ENCODE measurements at regions not wholly inside any gene's neighbourhood (a gene's known extent, or its start where the extent isn't known, plus 50 kb on each side); places are given as distances from the start of the nearest gene placed in this dataset.

GRCh38 chr5:27516437-27516836 lies 478.1 kb upstream of the CDH9 start:
- Histone ChIP-seq H3K27me3 (ENCODE audit: insufficient read depth) (no peaks in the 10 kb centered on the region), H4K20me1 (replicated peaks; ENCODE audit: insufficient read depth) (no peaks in the 10 kb centered on the region), H3K4me3 (no peak overlapping the region), H3K79me2 (replicated peaks; ENCODE audit: insufficient read depth) (no peaks in the 10 kb centered on the region), H3K27ac (ENCODE audit: low read depth) (no peak overlapping the region), H3K9me2 (ENCODE audit: insufficient read depth) (peaks cover 10% of the 10 kb centered on the region; the same call in 1 of the 2 replicates), H3K36me3 (ENCODE audit: insufficient read depth) (no peaks in the 10 kb centered on the region), H3F3A (replicated peaks; ENCODE audit: low read depth) (no peaks in the 10 kb centered on the region), H3K4me1 (ENCODE audit: insufficient read depth) (no peaks in the 10 kb centered on the region), H2AFZ (no peak overlapping the region), H3K4me2 (no peak overlapping the region)
- Mint-ChIP-seq H3K36me3 (ENCODE audit: low read depth) (peaks cover 8% of the 10 kb centered on the region; the same call in 1 of the 3 replicates), H3K27ac (no peak overlapping the region), H3K4me3 (no peak overlapping the region), H3K4me1 (no peaks in the 10 kb centered on the region), H3K27me3 (ENCODE audit: insufficient read depth, low read depth, poor library complexity) (no peaks in the 10 kb centered on the region), H3K9me3 (peaks cover 12% of the 10 kb centered on the region)
- TF ChIP-seq CREB1 (CRISPR knock-in tag; IDR thresholded peaks at IDR 0.05; ENCODE audit: low read depth) (no peak), JUNB (IDR thresholded peaks at IDR 0.05; ENCODE audit: unreplicated experiment) (no peak), STAT1 (IDR thresholded peaks at IDR 0.05; ENCODE audit: unreplicated experiment) (no peak)
- ATAC-seq (no peak), DNase-seq (ENCODE audit: low spot score) (no peak)

GRCh38 chr5:27511061-27511460 lies 472.7 kb upstream of the CDH9 start:
- Mint-ChIP-seq H3K4me1 (no peaks in the 10 kb centered on the region), H3K27me3 (ENCODE audit: insufficient read depth, low read depth, poor library complexity) (no peaks in the 10 kb centered on the region), H3K27ac (no peak overlapping the region), H3K36me3 (ENCODE audit: low read depth) (no peaks in the 10 kb centered on the region), H3K4me3 (no peak overlapping the region), H3K9me3 (no peaks in the 10 kb centered on the region; the same call in 1 of the 3 replicates)
- DNase-seq (ENCODE audit: low spot score): no peak
- no peak overlapping the region for H3K27ac ChIP-seq (ENCODE audit: low read depth)
- H3F3A ChIP-seq (replicated peaks; ENCODE audit: low read depth): no peaks in the 10 kb centered on the region
- no peak overlapping the region for H2AFZ ChIP-seq
- H3K4me2 ChIP-seq: no peak overlapping the region
- ATAC-seq: no peak
- no peaks in the 10 kb centered on the region for H3K4me1 ChIP-seq (ENCODE audit: insufficient read depth)
- no peaks in the 10 kb centered on the region for H4K20me1 ChIP-seq (replicated peaks; ENCODE audit: insufficient read depth)
- H3K79me2 ChIP-seq (replicated peaks; ENCODE audit: insufficient read depth): no peaks in the 10 kb centered on the region
- H3K4me3 ChIP-seq: no peak overlapping the region
- H3K27me3 ChIP-seq (ENCODE audit: insufficient read depth): no peaks in the 10 kb centered on the region
- H3K36me3 ChIP-seq (ENCODE audit: insufficient read depth): no peaks in the 10 kb centered on the region
- H3K9me2 ChIP-seq (ENCODE audit: insufficient read depth): peaks cover 4% of the 10 kb centered on the region; the same call in 1 of the 2 replicates
- TF ChIP-seq JUNB (IDR thresholded peaks at IDR 0.05; ENCODE audit: unreplicated experiment) (no peak), EZH2phosphoT487 (IDR thresholded peaks at IDR 0.05; ENCODE audit: unreplicated experiment) (no peak), ZNF462 (CRISPR knock-in tag; IDR thresholded peaks at IDR 0.05) (no peak), ZNF114 (CRISPR knock-in tag; IDR thresholded peaks at IDR 0.05) (no peak), NANOG (IDR thresholded peaks at IDR 0.05; ENCODE audit: borderline replicate concordance) (no peak), ETS1 (IDR thresholded peaks at IDR 0.05) (no peak), POLR2AphosphoS5 (IDR thresholded peaks at IDR 0.05; ENCODE audit: low read depth) (no peak), STAT1 (IDR thresholded peaks at IDR 0.05; ENCODE audit: unreplicated experiment) (no peak), REST (IDR thresholded peaks at IDR 0.05; ENCODE audit: unreplicated experiment) (no peak), ZNF331 (CRISPR knock-in tag; IDR thresholded peaks at IDR 0.05; ENCODE audit: low read depth) (no peak), EZH2 (IDR thresholded peaks at IDR 0.05; ENCODE audit: low read depth, unreplicated experiment) (no peak), CREB1 (CRISPR knock-in tag; IDR thresholded peaks at IDR 0.05; ENCODE audit: low read depth) (no peak)

Measured in GM23338 (cell line).